GM20000 (cell line): ENCODE measurements at regions not wholly inside any gene's neighbourhood (a gene's known extent, or its start where the extent isn't known, plus 50 kb on each side); places are given as distances from the start of the nearest gene placed in this dataset.

Source experiments
- DNase-seq: peaks from one replicate; pipeline ENCODE4 v3.0.0; 2012; ENCODE audit warnings: low spot score
- CTCF ChIP-seq: IDR thresholded peaks from 2 replicates; pipeline ENCODE4 v1.5.1; 2012; ENCODE audit warnings: mild to moderate bottlenecking, control low read depth; ENCODE audit errors: extremely low read depth, missing control alignments

GRCh38 chr5:53183880-53184279, 74.3 kb upstream of the MOCS2 start:
- DNase-seq = no peak

GRCh38 chr5:53191548-53192165, 82.1 kb upstream of the MOCS2 start:
- TF ChIP-seq CTCF = no peak

More at GRCh38 chr5:53183880-53184279, 74.3 kb upstream of the MOCS2 start:
- TF ChIP-seq CTCF = no peak

GRCh38 chr5:53194086-53194485, 84.5 kb upstream of the MOCS2 start:
- no peak for DNase-seq
- no peak for TF ChIP-seq CTCF

More at GRCh38 chr5:53191548-53192165, 82.1 kb upstream of the MOCS2 start:
- no peak for DNase-seq

GRCh38 chr5:53199882-53200281, 90.3 kb upstream of the MOCS2 start:
- no peak for TF ChIP-seq CTCF

GRCh38 chr5:53200306-53200705, 90.7 kb upstream of the MOCS2 start:
- no peak for TF ChIP-seq CTCF
- DNase-seq = no peak

More at GRCh38 chr5:53199882-53200281, 90.3 kb upstream of the MOCS2 start:
- DNase-seq = no peak

GRCh38 chr5:53201746-53202145, 92.2 kb upstream of the MOCS2 start:
- no peak for TF ChIP-seq CTCF
- DNase-seq = no peak

GRCh38 chr5:53206562-53206961, 97.0 kb upstream of the MOCS2 start:
- no peak for DNase-seq
- no peak for TF ChIP-seq CTCF
